GM21576 (cell line): ENCODE measurements at regions not wholly inside any gene's neighbourhood (a gene's known extent, or its start where the extent isn't known, plus 50 kb on each side); places are given as distances from the start of the nearest gene placed in this dataset.

Experiments
- ATAC-seq: cut with Tn5 transposase; IDR thresholded peaks from one replicate; pipeline ENCODE4 v1.9.1; 2021; ENCODE audit warnings: mild to moderate bottlenecking, moderate library complexity; ENCODE audit not compliant: unreplicated experiment

DNA sequence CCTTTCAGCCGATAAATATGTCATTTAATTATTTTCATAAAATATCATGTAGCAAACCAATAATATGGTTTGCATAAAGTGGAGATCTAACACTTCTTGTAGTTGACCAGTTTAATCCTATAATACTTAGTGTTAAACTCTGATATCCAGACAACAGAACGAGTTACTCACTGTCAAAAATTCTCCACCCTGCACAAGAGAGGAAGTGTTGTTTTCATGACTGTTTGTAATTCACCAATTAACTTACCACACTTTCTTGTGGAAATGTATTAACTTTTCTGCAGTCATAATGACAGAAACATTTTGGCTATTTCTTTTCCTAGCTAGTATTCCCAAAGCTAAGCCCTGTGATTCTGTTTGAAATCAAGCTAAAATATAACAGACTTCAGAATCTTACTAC lies 555.3 kb upstream of the FTMT start:
- no peak for ATAC-seq

DNA sequence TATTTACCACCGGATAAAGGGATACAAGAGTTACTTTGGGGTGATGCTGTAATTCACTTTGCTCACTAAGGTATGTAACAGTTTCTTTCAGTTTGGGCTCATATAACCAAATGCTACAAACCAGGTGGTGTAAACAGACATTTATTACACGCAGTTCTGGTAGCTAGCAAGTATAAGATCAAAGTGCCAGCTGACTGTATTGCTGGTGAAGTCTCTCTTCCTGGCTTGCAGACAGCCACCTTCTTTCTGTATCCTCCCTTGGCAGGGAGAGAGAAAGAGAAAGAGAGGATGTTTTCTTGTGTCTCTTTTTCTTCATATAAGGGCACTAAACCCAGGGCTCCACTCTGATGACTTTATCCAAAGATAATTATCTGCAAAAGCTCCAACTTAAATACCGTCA lies 552.5 kb upstream of the FTMT start:
- ATAC-seq: no peak

DNA sequence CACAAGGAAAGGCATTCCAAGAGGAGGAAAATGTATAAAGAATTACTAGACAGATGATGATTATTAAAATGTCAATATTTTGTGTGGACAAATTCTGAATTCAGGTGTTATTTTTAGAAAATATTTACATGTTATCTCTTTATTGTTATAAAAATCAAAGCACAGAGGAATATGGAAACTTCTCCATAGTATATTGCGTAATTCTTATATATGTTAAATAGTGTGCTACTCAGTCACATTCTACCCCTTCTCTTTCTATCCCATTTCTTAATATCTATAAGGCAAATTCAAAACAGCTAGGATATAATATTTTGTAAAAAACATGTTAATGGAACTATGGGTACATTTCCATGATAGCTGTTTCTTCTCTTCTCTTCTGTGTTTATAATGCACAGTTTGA lies 546.8 kb upstream of the FTMT start:
- no peak for ATAC-seq

GRCh38 chr5:121313886-121314285 lies 537.8 kb upstream of the FTMT start:
- no peak for ATAC-seq

DNA sequence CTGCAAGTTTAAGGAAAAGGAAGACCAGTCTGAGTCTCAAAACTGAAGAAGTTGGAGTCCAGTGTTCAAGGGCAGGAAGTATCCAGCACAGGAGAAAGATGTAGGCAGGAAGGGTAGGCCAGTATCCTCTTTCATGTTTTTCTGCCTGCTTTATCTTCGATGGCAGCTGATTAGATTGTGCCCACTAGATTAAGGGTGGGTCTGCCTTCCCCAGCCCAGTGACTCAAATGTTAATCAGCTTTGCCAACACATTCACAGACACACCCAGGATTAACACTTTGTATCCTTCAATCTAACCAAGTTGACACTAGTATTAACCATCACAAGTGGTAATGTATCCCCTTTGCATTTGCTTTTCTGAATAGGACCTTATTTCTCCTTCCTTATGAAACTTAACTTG lies 535.9 kb upstream of the FTMT start:
- ATAC-seq: no peak

- ATAC-seq: no peak
These were observed 532.4 kb upstream of the FTMT start for GRCh38 chr5:121319292-121319691.

GRCh38 chr5:121325930-121326329 lies 525.8 kb upstream of the FTMT start:
- ATAC-seq: no peak

DNA sequence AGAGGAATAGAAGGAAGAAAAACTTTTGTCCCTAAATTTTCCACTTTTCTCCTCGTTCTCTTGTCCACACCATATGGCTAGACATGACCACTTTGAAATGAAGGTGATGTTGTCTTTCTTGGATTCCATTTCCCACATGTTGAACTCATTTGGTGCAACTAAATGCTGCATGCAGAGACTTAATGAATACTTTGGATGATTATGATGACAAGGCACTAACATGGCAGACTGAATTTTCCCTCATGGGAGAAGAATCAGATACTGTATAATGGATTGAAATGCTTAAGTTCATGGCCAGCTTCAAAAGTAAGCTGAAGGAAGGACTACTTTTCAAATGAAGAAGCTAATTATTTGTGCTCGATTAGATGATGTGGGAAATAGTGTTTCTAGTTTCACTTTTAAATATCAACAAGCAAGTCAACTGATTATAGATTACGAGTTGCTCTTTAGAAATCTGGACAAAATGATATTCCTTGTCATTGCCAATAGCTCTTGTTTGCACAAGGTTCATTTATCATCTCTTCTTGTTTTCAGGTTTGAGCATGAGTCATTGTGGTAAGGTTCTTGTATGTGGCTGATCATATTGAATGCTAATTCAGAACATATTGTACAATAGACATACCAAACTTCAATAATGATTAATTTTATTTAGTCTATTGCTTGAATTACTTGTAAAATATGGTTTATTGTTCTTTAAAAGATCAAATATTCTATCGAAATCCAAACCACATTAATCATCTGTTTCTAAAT lies 501.3 kb upstream of the FTMT start:
- ATAC-seq: no peak

- no peak for ATAC-seq
These were observed 485.2 kb upstream of the FTMT start for GRCh38 chr5:121366515-121366914.

GRCh38 chr5:121373371-121373770 lies 478.3 kb upstream of the FTMT start:
- ATAC-seq: no peak

DNA sequence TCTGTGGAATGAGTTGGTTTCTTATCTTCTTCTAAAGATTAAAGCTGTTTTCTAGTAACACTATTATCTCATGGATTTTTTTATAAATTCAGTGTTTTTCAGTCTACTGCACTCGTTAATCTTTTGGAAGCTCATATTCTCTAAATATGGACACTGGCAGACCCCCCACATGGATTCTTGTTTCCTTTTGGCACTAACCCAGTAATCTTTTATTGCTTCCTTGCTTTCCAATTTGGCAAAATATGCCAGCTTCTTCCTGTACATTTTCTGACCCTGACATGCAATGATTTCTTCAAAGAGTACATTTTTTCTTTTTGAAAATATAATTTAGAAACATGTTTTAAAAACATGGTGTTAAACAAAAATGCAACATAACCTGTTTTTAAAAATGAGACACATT lies 474.2 kb upstream of the FTMT start:
- ATAC-seq: no peak

DNA sequence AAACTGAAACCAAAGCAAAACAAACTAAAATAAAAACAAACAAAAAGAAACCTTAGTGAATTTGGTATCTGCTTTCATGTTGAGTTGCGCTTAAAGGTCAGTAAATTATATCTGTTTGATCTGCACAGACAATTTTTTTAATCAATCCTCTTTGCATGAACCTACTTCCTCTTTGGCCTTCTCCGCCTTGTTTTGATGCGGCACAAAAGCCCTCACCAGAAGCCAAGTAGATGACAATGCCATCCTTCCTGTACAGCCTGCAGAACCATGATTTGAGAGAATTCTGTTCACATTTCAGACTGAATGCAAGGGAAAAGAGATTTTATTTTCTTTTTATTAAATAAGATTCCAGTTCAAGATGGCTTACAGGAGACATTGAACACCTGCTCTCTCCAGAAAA lies 473.6 kb upstream of the FTMT start:
- ATAC-seq: no peak

- ATAC-seq: no peak
These were observed 472.9 kb upstream of the FTMT start for GRCh38 chr5:121378559-121379359.

- no peak for ATAC-seq
These were observed 471.6 kb upstream of the FTMT start for GRCh38 chr5:121380066-121380465.

DNA sequence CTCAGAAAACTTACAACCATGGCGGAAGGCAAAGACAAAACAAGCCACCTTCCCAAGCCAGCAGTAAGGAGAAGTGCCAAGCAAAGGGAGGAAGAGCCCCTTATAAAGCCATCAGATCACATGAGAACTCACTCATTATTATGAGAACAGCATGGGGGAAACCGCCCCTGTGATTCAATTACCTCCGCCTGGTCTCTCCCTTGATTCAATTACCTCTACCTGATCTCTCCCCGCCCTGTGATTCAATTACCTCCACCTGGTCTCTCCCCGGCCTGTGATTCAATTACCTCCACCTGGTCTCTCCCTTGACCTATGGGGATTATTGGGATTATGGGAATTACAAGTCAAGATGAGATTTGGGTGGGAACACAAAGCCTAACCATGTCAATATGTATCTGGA lies 467.3 kb upstream of the FTMT start:
- ATAC-seq: no peak

DNA sequence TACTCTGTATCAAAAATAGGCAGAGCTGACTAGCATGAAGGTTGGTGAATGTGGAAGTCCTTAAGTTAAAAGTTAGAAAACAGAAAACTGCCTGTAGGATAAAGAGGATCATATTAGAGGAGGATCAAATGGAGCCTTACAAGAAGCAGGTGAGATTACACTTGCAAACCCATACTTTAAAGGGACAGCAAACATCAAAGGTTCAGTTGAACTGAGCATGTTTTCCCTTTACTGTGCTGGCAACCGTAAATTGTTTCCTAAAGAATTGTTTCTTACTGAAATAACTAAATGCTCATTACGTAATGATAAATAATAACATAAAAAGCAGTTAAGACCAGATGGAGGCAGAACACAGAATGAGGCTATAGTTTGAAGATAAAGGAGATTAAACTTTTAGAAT lies 465.3 kb upstream of the FTMT start:
- no peak for ATAC-seq

DNA sequence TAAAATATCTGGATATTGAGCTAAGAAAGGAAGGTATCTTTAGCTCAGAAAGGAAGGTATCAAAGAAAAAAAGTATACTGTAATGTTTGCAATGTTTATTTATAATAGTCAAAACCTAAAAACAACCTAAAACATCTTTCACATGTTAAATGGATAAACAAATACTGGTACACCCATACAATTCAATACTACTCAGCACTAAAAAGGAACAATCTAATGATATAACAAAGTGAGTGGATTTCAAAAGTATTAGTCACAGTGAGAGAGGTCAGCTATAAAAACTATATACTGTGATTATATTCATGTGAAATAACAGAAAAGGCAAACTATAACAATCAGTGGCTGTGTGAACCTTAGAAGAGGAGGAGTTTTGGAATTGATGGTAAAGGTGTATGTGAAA lies 455.0 kb upstream of the FTMT start:
- ATAC-seq: no peak

- ATAC-seq: peak; percentile 73
These were observed 451.8 kb upstream of the FTMT start for GRCh38 chr5:121399879-121400278.

- ATAC-seq: no peak
These were observed 442.9 kb upstream of the FTMT start for GRCh38 chr5:121408778-121409177.

- ATAC-seq: no peak
These were observed 436.4 kb upstream of the FTMT start for GRCh38 chr5:121415270-121415669.

GRCh38 chr5:121421646-121422045 lies 430.0 kb upstream of the FTMT start:
- no peak for ATAC-seq

DNA sequence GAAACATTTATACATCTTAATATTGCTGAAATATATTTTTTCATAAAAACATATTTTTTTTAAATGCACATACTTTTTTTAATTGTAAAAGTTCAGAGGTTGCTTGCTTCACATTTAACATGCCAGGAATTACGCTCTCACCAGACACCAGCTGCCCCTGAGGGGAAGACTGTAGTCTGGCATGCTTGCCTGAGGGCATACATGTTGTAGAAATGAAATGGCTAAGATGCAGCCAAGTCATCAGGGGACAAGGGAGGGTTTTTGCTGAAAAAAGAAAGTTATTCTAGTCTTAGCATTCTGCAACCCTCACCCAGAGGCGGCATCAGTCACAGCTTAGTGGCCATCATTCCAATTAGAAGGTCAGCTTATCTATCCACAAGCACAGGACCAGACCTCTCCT lies 426.7 kb upstream of the FTMT start:
- no peak for ATAC-seq
